Superior temporal gyrus (tissue), 1 donor: ENCODE measurements at regions not wholly inside any gene's neighbourhood (a gene's known extent, or its start where the extent isn't known, plus 50 kb on each side); places are given as distances from the start of the nearest gene placed in this dataset.

ENCODE experiments used
- DNase-seq: peaks from one replicate; pipeline ENCODE4 v3.0.0-alpha.2; 2016; ENCODE audit errors: extremely low spot score

GRCh38 chr12:97093187-97093683 lies 186.2 kb downstream of the NEDD1 start:
- DNase-seq: no peak

GRCh38 chr12:97097734-97098133 lies 190.7 kb downstream of the NEDD1 start:
- no peak for DNase-seq

GRCh38 chr12:97109441-97109840 lies 202.4 kb downstream of the NEDD1 start:
- DNase-seq: no peak

GRCh38 chr12:97112136-97112535 lies 205.1 kb downstream of the NEDD1 start:
- DNase-seq: no peak

GRCh38 chr12:97118796-97119375 lies 211.8 kb downstream of the NEDD1 start:
- no peak for DNase-seq

GRCh38 chr12:97127061-97127460 lies 220.0 kb downstream of the NEDD1 start:
- no peak for DNase-seq

- no peak for DNase-seq
Measured at GRCh38 chr12:97131220-97131981, 224.3 kb downstream of the NEDD1 start.

GRCh38 chr12:97132270-97132669 lies 225.2 kb downstream of the NEDD1 start:
- no peak for DNase-seq

GRCh38 chr12:97134495-97134894 lies 227.4 kb downstream of the NEDD1 start:
- DNase-seq: no peak

GRCh38 chr12:97140355-97140754 lies 233.3 kb downstream of the NEDD1 start:
- DNase-seq: no peak

- no peak for DNase-seq
Measured at GRCh38 chr12:97142737-97143410, 235.8 kb downstream of the NEDD1 start.

GRCh38 chr12:97148941-97149559 lies 242.0 kb downstream of the NEDD1 start:
- DNase-seq: peak; percentile 65

GRCh38 chr12:97151481-97151880 lies 244.4 kb downstream of the NEDD1 start:
- no peak for DNase-seq

- no peak for DNase-seq
Measured at GRCh38 chr12:97159377-97159776, 252.3 kb downstream of the NEDD1 start.

GRCh38 chr12:97160277-97160676 lies 253.2 kb downstream of the NEDD1 start:
- no peak for DNase-seq

- DNase-seq: no peak
Measured at GRCh38 chr12:97162173-97162572, 255.1 kb downstream of the NEDD1 start.

- DNase-seq: no peak
Measured at GRCh38 chr12:97164936-97165335, 257.9 kb downstream of the NEDD1 start.

GRCh38 chr12:97167598-97167997 lies 260.5 kb downstream of the NEDD1 start:
- peak; percentile 45 for DNase-seq

GRCh38 chr12:97168804-97169203 lies 261.7 kb downstream of the NEDD1 start:
- DNase-seq: no peak

GRCh38 chr12:97169889-97170567 lies 263.0 kb downstream of the NEDD1 start:
- no peak for DNase-seq

GRCh38 chr12:97173688-97174410 lies 266.8 kb downstream of the NEDD1 start:
- no peak for DNase-seq
